Pancreas (tissue), 10 donors: ENCODE measurements at regions not wholly inside any gene's neighbourhood (a gene's known extent, or its start where the extent isn't known, plus 50 kb on each side); places are given as distances from the start of the nearest gene placed in this dataset.

Experiments
- ATAC-seq, 4 donors: fragments of 200-7000 bp; cut with Tn5 transposase; one replicate each; pipeline versions ENCODE4 v1.8.0 to v1.9.1; 2020; ENCODE audit warnings: mild to moderate bottlenecking in 4 of 4, moderate library complexity in 4 of 4
- DNase-seq, 6 donors: peaks; one replicate each; pipeline ENCODE4 v3.0.0-alpha.2; 2020
- FAIRE-seq: peaks from 2 replicates; lab custom pipeline; 2012; peaks lifted over from hg19 to GRCh38; lab: Jason Lieb, UNC
- H3K27ac ChIP-seq, 4 donors: fragments of 200-600 bp; sonication (generic); 1 replicate in 3 of 4; 2 replicates in 1 of 4; pipeline versions ENCODE4 v1.5.0 to v1.8.0; 2020
- H3K27me3 ChIP-seq, 4 donors: fragments of 200-600 bp; one replicate each; pipeline ENCODE4 v1.8.0; 2021
- H3K36me3 ChIP-seq, 3 donors: fragments of 200-600 bp; sonication (generic) in 1 of 3; one replicate each; pipeline versions ENCODE4 v1.5.0 to v1.8.0; 2020 to 2021
- H3K4me1 ChIP-seq, 3 donors: fragments of 200-600 bp; one replicate each; pipeline ENCODE4 v1.8.0; 2021
- H3K4me3 ChIP-seq, 4 donors: fragments of 200-600 bp; sonication (generic) in 2 of 4; one replicate each; pipeline versions ENCODE4 v1.5.0 to v1.8.0; 2020 to 2021
- H3K9me3 ChIP-seq, 4 donors: fragments of 200-600 bp; one replicate each; pipeline ENCODE4 v1.8.0; 2021
- CTCF ChIP-seq, 4 donors: fragments of 200-600 bp; sonication (generic) in 3 of 4; IDR thresholded peaks; one replicate each; pipeline versions ENCODE4 v1.5.0 to v1.8.0; 2021; ENCODE audit warnings: antibody characterized with exemption in 4 of 4
- WGBS, 2 donors: extraction: QIAGEN DNeasy Blood & Tissue Kit; methylation state at CpG; one replicate each; pipeline ENCODE4 v1.1.7; 2013; 5-methylcytosine and 5-hydroxymethylcytosine counted together
- intact Hi-C, 3 donors: fragments of 100-400 bp; cut with DNase I; formaldehyde crosslinking; loops; one replicate each; pipeline versions ENCODE4 v1.11.1 to v1.14.2; 2022
- donor health status: healthy with polysubstance abuse.
- donor health status: DM: no; HTN: no; CAD: no; lungs with moderate emphysema.
- donor health status: DM: no; HTN: no; CAD: no.
- donor health status: control.
- donor health status: control.
- donor health status: Bipolar disorder and iron deficiency.
- donor health status: DM: yes; HTN: yes; CAD: no.
- donor health status: DM: no; HTN: no; CAD: no.
- donor health status: DM: no; HTN: no; CAD: no.
- donor health status: DM: yes; HTN: yes; CAD: no.

- Histone ChIP-seq H3K27me3 (no peaks in the 10 kb centered on the region), H3K36me3 (no peaks in the 10 kb centered on the region), H3K9me3 (no peaks in the 10 kb centered on the region), H3K4me1 (no peaks in the 10 kb centered on the region), H3K27ac (no peak overlapping the region), H3K4me3 (no peak overlapping the region)
- no peak for FAIRE-seq
- no peak for DNase-seq
- no peak for TF ChIP-seq CTCF (IDR thresholded peaks at IDR 0.05)
- no peak for ATAC-seq
- intact Hi-C loops = no loop called here
- WGBS, 2 donors = 52 to 72% methylated on average over 17 to 20 of the region's 20 CpGs
These were observed 349.8 kb upstream of the B3GAT1 start for GRCh38 chr11:134761926-134762247.

- Histone ChIP-seq H3K27me3 (no peaks in the 10 kb centered on the region), H3K4me3 (no peak overlapping the region), H3K27ac (no peak overlapping the region), H3K4me1 (no peaks in the 10 kb centered on the region), H3K36me3 (no peaks in the 10 kb centered on the region), H3K9me3 (no peaks in the 10 kb centered on the region)
- 74 to 78% methylated on average over 12 of the region's 12 CpGs for WGBS, 2 donors
- DNase-seq (no peak), FAIRE-seq (no peak), ATAC-seq (no peak)
- intact Hi-C loops = no loop called here
- no peak for TF ChIP-seq CTCF (IDR thresholded peaks at IDR 0.05)
These were observed 349.3 kb upstream of the B3GAT1 start for GRCh38 chr11:134761386-134761785.

- 57 to 81% methylated on average over 3 of the region's 3 CpGs for WGBS, 2 donors
- no peak for TF ChIP-seq CTCF (IDR thresholded peaks at IDR 0.05)
These were observed 348.9 kb upstream of the B3GAT1 start for GRCh38 chr11:134760957-134761356.

DNA sequence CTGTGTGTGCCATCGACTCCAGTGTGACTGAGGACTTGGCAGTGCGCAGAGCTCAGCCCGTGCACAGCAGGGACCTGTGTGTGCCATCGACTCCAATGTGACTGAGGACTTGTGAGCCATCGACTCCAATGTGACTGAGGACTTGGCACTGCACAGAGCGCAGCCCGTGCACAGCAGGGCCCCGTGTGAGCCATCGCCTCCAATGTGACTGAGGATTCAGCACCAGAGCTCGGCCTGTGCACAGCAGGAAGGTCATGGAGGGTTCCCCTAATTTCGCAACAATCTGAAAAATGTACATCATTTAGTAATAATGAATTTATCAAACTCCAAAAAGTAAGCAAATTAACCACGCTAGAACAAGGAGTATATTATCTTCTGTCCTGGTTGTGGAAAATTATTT is 348.3 kb upstream of the B3GAT1 start:
- 79 to 83% methylated on average over 12 of the region's 12 CpGs for WGBS, 2 donors
- no peaks in the 10 kb centered on the region for H3K27me3 ChIP-seq

More at GRCh38 chr11:134760957-134761356, 348.9 kb upstream of the B3GAT1 start:
- Histone ChIP-seq H3K4me1 (no peaks in the 10 kb centered on the region), H3K9me3 (no peaks in the 10 kb centered on the region), H3K27ac (no peak overlapping the region), H3K4me3 (no peak overlapping the region), H3K36me3 (no peaks in the 10 kb centered on the region), H3K27me3 (no peaks in the 10 kb centered on the region)
- no peak for DNase-seq
- ATAC-seq = no peak
- intact Hi-C loops = no loop called here
- FAIRE-seq = no peak

GRCh38 chr11:134759855-134760254 is 347.8 kb upstream of the B3GAT1 start:
- Histone ChIP-seq H3K9me3 (no peaks in the 10 kb centered on the region), H3K27ac (no peak overlapping the region), H3K4me3 (no peak overlapping the region), H3K36me3 (no peaks in the 10 kb centered on the region), H3K4me1 (no peaks in the 10 kb centered on the region), H3K27me3 (no peaks in the 10 kb centered on the region)
- DNase-seq (no peak), ATAC-seq (no peak), FAIRE-seq (no peak)
- 74 to 76% methylated on average over 11 of the region's 11 CpGs for WGBS, 2 donors
- intact Hi-C loops = no loop called here
- no peak for TF ChIP-seq CTCF (IDR thresholded peaks at IDR 0.05)

More for the DNA sequence above, 348.3 kb upstream of the B3GAT1 start:
- intact Hi-C loops = no loop called here
- no peak for FAIRE-seq
- H3K36me3 ChIP-seq = no peaks in the 10 kb centered on the region
- no peaks in the 10 kb centered on the region for H3K9me3 ChIP-seq
- H3K4me3 ChIP-seq = no peak overlapping the region
- no peak for TF ChIP-seq CTCF (IDR thresholded peaks at IDR 0.05)
- no peak for ATAC-seq
- no peaks in the 10 kb centered on the region for H3K4me1 ChIP-seq
- no peak overlapping the region for H3K27ac ChIP-seq
- no peak for DNase-seq
